Astrocyte (in vitro differentiated cells and primary cell): ENCODE measurements at regions not wholly inside any gene's neighbourhood (a gene's known extent, or its start where the extent isn't known, plus 50 kb on each side); places are given as distances from the start of the nearest gene placed in this dataset.

Experiments used
- CTCF ChIP-seq: IDR thresholded peaks from 2 replicates; pipeline ENCODE4 v1.5.1; 2011; ENCODE audit warnings: low read depth, mild to moderate bottlenecking, inconsistent platforms, low read length, moderate library complexity; ENCODE audit not compliant: insufficient read depth
- EZH2 ChIP-seq: IDR thresholded peaks from 2 replicates; pipeline ENCODE4 v1.6.1; 2012; ENCODE audit warnings: mild to moderate bottlenecking, low read length, inconsistent platforms; ENCODE audit not compliant: insufficient read depth

GRCh38 chr7:56495165-56495564 lies 378.9 kb upstream of the NUPR2 start:
- TF ChIP-seq CTCF (no peak), EZH2 (no peak)
